ENCODE measurements at regions not wholly inside any gene's neighbourhood (a gene's known extent, or its start where the extent isn't known, plus 50 kb on each side); places are given as distances from the start of the nearest gene placed in this dataset.

- no peak for DNase-seq (ENCODE audit: low read depth, low spot score)
These were observed 328.8 kb upstream of the NOVA1 start for GRCh38 chr14:26926585-26926984.

- DNase-seq (ENCODE audit: low read depth, low spot score), result no peak
These were observed 330.2 kb upstream of the NOVA1 start for GRCh38 chr14:26928019-26928418.

- no peak for DNase-seq (ENCODE audit: low read depth, low spot score)
These were observed 331.5 kb upstream of the NOVA1 start for GRCh38 chr14:26929361-26929760.

- no peak for DNase-seq (ENCODE audit: low read depth, low spot score)
These were observed 332.7 kb upstream of the NOVA1 start for GRCh38 chr14:26930576-26930975.

GRCh38 chr14:26932606-26933005 lies 334.8 kb upstream of the NOVA1 start:
- DNase-seq (ENCODE audit: low read depth, low spot score), result no peak

GRCh38 chr14:26933431-26933830 lies 335.6 kb upstream of the NOVA1 start:
- no peak for DNase-seq (ENCODE audit: low read depth, low spot score)

- DNase-seq (ENCODE audit: low read depth, low spot score), result no peak
These were observed 336.3 kb upstream of the NOVA1 start for GRCh38 chr14:26934151-26934550.

- no peak for DNase-seq (ENCODE audit: low read depth, low spot score)
These were observed 337.9 kb upstream of the NOVA1 start for GRCh38 chr14:26935733-26936132.

- DNase-seq (ENCODE audit: low read depth, low spot score), result no peak
These were observed 340.2 kb upstream of the NOVA1 start for GRCh38 chr14:26938054-26938453.

- DNase-seq (ENCODE audit: low read depth, low spot score), result no peak
These were observed 341.9 kb upstream of the NOVA1 start for GRCh38 chr14:26939755-26940154.

GRCh38 chr14:26941521-26941920 lies 343.7 kb upstream of the NOVA1 start:
- DNase-seq (ENCODE audit: low read depth, low spot score), result no peak

- DNase-seq (ENCODE audit: low read depth, low spot score), result no peak
These were observed 349.4 kb upstream of the NOVA1 start for GRCh38 chr14:26947265-26947664.

- no peak for DNase-seq (ENCODE audit: low read depth, low spot score)
These were observed 361.6 kb upstream of the NOVA1 start for GRCh38 chr14:26959437-26959836.

GRCh38 chr14:26959972-26960660 lies 362.3 kb upstream of the NOVA1 start:
- no peak for DNase-seq (ENCODE audit: low read depth, low spot score)

- no peak for DNase-seq (ENCODE audit: low read depth, low spot score)
These were observed 365.9 kb upstream of the NOVA1 start for GRCh38 chr14:26963711-26964110.

- no peak for DNase-seq (ENCODE audit: low read depth, low spot score)
These were observed 367.7 kb upstream of the NOVA1 start for GRCh38 chr14:26965490-26965889.

GRCh38 chr14:26966908-26967307 lies 369.1 kb upstream of the NOVA1 start:
- DNase-seq (ENCODE audit: low read depth, low spot score), result no peak

GRCh38 chr14:26974965-26975364 lies 377.1 kb upstream of the NOVA1 start:
- DNase-seq (ENCODE audit: low read depth, low spot score), result no peak

- no peak for DNase-seq (ENCODE audit: low read depth, low spot score)
These were observed 384.2 kb upstream of the NOVA1 start for GRCh38 chr14:26982071-26982470.

GRCh38 chr14:26984311-26985177 lies 386.7 kb upstream of the NOVA1 start:
- peak; percentile 28 for DNase-seq (ENCODE audit: low read depth, low spot score)

GRCh38 chr14:26987744-26988363 lies 390.0 kb upstream of the NOVA1 start:
- DNase-seq (ENCODE audit: low read depth, low spot score), result no peak

GRCh38 chr14:26990946-26991345 lies 393.1 kb upstream of the NOVA1 start:
- no peak for DNase-seq (ENCODE audit: low read depth, low spot score)
